ENCODE measurements at regions not wholly inside any gene's neighbourhood (a gene's known extent, or its start where the extent isn't known, plus 50 kb on each side); places are given as distances from the start of the nearest gene placed in this dataset.

DNA sequence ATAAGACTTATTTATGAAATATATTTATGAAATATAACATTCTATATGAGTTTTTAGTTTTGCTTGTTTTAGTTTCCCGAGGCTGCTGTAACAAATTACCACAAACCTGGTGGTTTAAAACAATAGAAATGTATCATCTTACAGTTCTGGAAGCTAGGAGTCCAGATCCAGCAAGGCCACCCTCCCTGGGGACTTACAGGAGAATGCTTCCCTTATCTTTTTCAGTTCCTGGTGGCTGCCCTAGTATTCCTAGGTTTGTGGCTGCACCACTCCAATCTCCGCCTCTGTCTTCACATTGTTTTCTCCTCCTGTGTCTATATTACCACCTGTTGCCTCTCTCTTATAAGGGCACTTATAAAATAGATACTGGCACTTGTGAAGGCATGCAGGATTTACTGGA lies 877.8 kb downstream of the TUSC7 start:
- H3K4me3 ChIP-seq (ENCODE audit: low read depth, low read length), result no peak overlapping the region
- no peaks in the 10 kb centered on the region for H3K9me3 ChIP-seq (ENCODE audit: control insufficient read depth, low read length)
- TF ChIP-seq, protein P1, sequence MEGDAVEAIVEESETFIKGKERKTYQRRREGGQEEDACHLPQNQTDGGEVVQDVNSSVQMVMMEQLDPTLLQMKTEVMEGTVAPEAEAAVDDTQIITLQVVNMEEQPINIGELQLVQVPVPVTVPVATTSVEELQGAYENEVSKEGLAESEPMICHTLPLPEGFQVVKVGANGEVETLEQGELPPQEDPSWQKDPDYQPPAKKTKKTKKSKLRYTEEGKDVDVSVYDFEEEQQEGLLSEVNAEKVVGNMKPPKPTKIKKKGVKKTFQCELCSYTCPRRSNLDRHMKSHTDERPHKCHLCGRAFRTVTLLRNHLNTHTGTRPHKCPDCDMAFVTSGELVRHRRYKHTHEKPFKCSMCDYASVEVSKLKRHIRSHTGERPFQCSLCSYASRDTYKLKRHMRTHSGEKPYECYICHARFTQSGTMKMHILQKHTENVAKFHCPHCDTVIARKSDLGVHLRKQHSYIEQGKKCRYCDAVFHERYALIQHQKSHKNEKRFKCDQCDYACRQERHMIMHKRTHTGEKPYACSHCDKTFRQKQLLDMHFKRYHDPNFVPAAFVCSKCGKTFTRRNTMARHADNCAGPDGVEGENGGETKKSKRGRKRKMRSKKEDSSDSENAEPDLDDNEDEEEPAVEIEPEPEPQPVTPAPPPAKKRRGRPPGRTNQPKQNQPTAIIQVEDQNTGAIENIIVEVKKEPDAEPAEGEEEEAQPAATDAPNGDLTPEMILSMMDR (IDR thresholded peaks at IDR 0.05), result no peak
- no peaks in the 10 kb centered on the region for H3K79me2 ChIP-seq
- H3K27ac ChIP-seq, result no peak overlapping the region
- H3K36me3 ChIP-seq (ENCODE audit: control insufficient read depth, insufficient read depth, low read length), result no peaks in the 10 kb centered on the region
- no peak overlapping the region for H3K4me2 ChIP-seq (ENCODE audit: low read length)
- no peaks in the 10 kb centered on the region for H3K4me1 ChIP-seq
- no peak overlapping the region for H2AFZ ChIP-seq
- no peaks in the 10 kb centered on the region for H3K27me3 ChIP-seq (ENCODE audit: control insufficient read depth, insufficient read depth, low read length)
- no peak overlapping the region for H3K9ac ChIP-seq

DNA sequence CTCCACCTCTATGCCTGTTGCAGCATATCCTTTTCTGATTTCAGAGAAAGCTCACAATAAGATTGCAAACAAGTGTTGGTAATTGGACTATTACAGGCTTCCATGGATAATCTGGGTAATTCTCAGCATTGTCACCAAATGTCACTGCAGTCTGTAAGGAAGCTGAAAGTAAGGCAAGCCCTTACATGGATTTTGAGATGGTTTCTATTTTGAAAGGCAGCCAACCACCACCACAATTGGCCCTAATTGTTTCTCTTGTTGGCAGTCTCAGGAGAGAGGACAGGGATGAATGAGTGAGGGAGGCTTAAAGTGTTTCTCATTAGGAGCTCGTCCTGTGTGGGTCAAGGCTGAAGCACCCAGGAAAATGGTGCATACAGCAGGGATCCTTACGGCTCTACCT lies 879.9 kb downstream of the TUSC7 start:
- no peak overlapping the region for H3K9ac ChIP-seq

DNA sequence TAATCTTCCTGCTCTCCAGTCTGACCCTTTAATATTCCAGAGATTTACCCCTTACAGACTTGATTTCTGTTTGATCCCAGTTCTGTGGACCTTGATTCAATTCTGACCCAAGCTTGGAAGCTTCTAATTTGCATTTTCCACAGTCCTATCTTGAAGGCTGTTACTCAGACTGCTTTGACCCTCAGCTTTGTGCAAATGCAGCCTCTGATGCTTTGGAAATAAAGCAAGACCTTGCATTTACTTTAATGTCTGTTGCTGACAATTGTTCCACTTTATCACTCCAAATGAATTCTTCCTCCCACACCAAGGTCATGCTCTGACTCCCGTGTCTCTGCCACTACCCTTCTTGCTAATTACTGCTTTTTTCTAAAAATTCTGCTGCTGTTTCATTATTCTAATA lies 886.0 kb downstream of the TUSC7 start:
- peak overlapping the region; percentile 17 for H2AFZ ChIP-seq
- H3K27ac ChIP-seq, result no peak overlapping the region
- no peak overlapping the region for H3K9ac ChIP-seq
- no peak overlapping the region for H3K4me3 ChIP-seq (ENCODE audit: low read depth, low read length)
- H3K4me1 ChIP-seq, result peaks cover 8% of the 10 kb centered on the region
- H3K27me3 ChIP-seq (ENCODE audit: control insufficient read depth, insufficient read depth, low read length), result no peaks in the 10 kb centered on the region
- H3K36me3 ChIP-seq (ENCODE audit: control insufficient read depth, insufficient read depth, low read length), result no peaks in the 10 kb centered on the region
- peak overlapping the region; percentile 34 for H3K4me2 ChIP-seq (ENCODE audit: low read length)
- no peaks in the 10 kb centered on the region for H3K9me3 ChIP-seq (ENCODE audit: control insufficient read depth, low read length)
- no peaks in the 10 kb centered on the region for H3K79me2 ChIP-seq
- TF ChIP-seq, protein P1 (IDR thresholded peaks at IDR 0.05), result no peak

More for the DNA sequence above, 879.9 kb downstream of the TUSC7 start:
- Histone ChIP-seq H2AFZ (peak overlapping the region; percentile 2), H3K79me2 (no peaks in the 10 kb centered on the region), H3K4me3 (ENCODE audit: low read depth, low read length) (no peak overlapping the region), H3K36me3 (ENCODE audit: control insufficient read depth, insufficient read depth, low read length) (no peaks in the 10 kb centered on the region), H3K9me3 (ENCODE audit: control insufficient read depth, low read length) (no peaks in the 10 kb centered on the region), H3K4me2 (ENCODE audit: low read length) (no peak overlapping the region), H3K4me1 (no peaks in the 10 kb centered on the region), H3K27ac (no peak overlapping the region), H3K27me3 (ENCODE audit: control insufficient read depth, insufficient read depth, low read length) (no peaks in the 10 kb centered on the region)
- TF ChIP-seq, protein P1 (IDR thresholded peaks at IDR 0.05), result no peak

DNA sequence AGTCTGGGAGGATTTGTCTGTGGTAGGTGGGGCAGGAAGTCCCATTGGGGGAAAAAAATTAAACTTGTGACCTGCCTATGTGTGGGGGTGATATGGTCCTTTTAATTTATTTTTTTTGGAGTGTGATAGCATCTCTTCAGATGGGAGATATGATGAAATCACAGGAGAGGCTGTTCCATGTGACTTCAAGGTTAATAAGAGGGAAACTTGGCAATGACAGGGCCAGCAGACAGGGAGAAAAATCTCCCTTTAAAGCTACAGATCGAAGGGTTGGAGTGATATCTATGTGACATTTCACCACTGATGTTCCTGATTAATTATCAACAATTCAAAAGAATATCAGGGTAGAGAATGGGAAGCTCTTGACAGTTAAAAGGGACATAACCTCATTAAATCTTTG lies 886.9 kb downstream of the TUSC7 start:
- H3K36me3 ChIP-seq (ENCODE audit: control insufficient read depth, insufficient read depth, low read length), result no peaks in the 10 kb centered on the region
- no peak overlapping the region for H3K9ac ChIP-seq
- H3K4me1 ChIP-seq, result peaks cover 10% of the 10 kb centered on the region
- H2AFZ ChIP-seq, result peak overlapping the region; percentile 56
- H3K79me2 ChIP-seq, result no peaks in the 10 kb centered on the region
- TF ChIP-seq, protein P1 (IDR thresholded peaks at IDR 0.05), result no peak
- H3K4me2 ChIP-seq (ENCODE audit: low read length), result peak overlapping the region; percentile 34
- no peaks in the 10 kb centered on the region for H3K27me3 ChIP-seq (ENCODE audit: control insufficient read depth, insufficient read depth, low read length)
- no peak overlapping the region for H3K27ac ChIP-seq
- H3K9me3 ChIP-seq (ENCODE audit: control insufficient read depth, low read length), result no peaks in the 10 kb centered on the region
- H3K4me3 ChIP-seq (ENCODE audit: low read depth, low read length), result peak overlapping the region; percentile 33

DNA sequence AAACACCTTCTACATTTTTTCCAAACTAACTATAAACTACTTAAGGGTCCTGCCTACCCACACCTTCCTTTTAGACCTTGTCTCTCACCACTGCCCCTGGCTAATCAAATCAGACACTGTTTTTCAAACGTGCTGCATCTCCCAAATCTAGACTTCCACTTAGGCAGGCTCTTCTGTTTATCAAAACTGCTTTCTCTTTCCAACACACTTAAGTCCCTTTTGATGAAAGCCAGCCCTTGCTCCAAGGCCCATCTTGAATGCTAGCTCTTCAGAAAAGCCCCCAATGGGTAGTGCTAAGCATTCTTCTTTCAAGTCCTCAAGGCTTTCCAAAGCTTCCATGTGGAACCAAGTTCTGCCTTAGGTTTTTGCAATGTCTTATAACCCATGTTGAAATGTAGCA lies 888.3 kb downstream of the TUSC7 start:
- Histone ChIP-seq H3K4me1 (peaks cover 22% of the 10 kb centered on the region), H3K27ac (no peak overlapping the region), H3K79me2 (no peaks in the 10 kb centered on the region), H3K27me3 (ENCODE audit: control insufficient read depth, insufficient read depth, low read length) (no peaks in the 10 kb centered on the region), H3K36me3 (ENCODE audit: control insufficient read depth, insufficient read depth, low read length) (no peaks in the 10 kb centered on the region), H2AFZ (no peak overlapping the region), H3K9ac (no peak overlapping the region), H3K4me2 (ENCODE audit: low read length) (no peak overlapping the region), H3K9me3 (ENCODE audit: control insufficient read depth, low read length) (no peaks in the 10 kb centered on the region), H3K4me3 (ENCODE audit: low read depth, low read length) (no peak overlapping the region)
- TF ChIP-seq, protein P1 (IDR thresholded peaks at IDR 0.05), result no peak

Measured in parathyroid adenoma (tissue), 2 donors.